ENCODE measurements at regions not wholly inside any gene's neighbourhood (a gene's known extent, or its start where the extent isn't known, plus 50 kb on each side); places are given as distances from the start of the nearest gene placed in this dataset.

DNA sequence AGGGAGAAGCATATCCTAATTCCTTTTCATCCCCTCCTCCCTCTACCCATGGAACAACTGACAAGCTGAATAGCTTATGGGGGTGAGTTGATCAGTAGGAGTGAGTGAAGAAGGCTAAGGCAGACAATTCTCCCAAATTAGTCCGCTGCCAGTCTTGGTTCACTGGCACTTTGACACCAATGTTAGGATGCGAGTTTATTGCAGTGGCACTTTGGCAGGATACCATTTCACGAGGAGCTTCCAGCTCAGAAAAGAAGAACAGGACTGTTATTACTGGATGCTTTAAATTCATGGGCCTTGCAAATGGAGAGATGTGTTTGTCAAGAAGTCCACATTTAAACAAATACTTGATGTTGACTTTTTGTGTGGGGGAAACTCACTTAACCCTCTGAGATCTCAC lies 427.6 kb downstream of the NR2F1-AS1 start:
- Mint-ChIP-seq H3K9me3 (peaks cover 0 to 2% (median 0%) of the 10 kb centered on the region in 7 donors), H3K4me3 (no peak overlapping the region), H3K27me3 (no peaks in the 10 kb centered on the region), H3K36me3 (no peaks in the 10 kb centered on the region), H3K27ac (no peak overlapping the region), H3K4me1 (no peaks in the 10 kb centered on the region)
- no peak for DNase-seq
- no peaks in the 10 kb centered on the region for H3K36me3 ChIP-seq (ENCODE audit: control insufficient read depth, insufficient read depth, low read length)
- no peaks in the 10 kb centered on the region for H3K9me3 ChIP-seq (ENCODE audit: control insufficient read depth in 2 of 2, low read length in 2 of 2)
- no peaks in the 10 kb centered on the region for H3K4me1 ChIP-seq (ENCODE audit: control insufficient read depth, insufficient read depth, low read length, poor library complexity, severe bottlenecking)
- H3K4me3 ChIP-seq (ENCODE audit: low read depth, low read length): no peak overlapping the region
- H3K27me3 ChIP-seq (ENCODE audit: control insufficient read depth, insufficient read depth, low read length): no peaks in the 10 kb centered on the region
- no peak overlapping the region for H3K27ac ChIP-seq (ENCODE audit: insufficient read depth, low read length, poor library complexity, severe bottlenecking)
- ATAC-seq (ENCODE audit: low read depth in 2 of 2): no peak

GRCh38 chr5:93151896-93152295 lies 429.1 kb downstream of the NR2F1-AS1 start:
- Histone ChIP-seq H3K9me3 (ENCODE audit: control insufficient read depth in 2 of 2, low read length in 2 of 2) (no peaks in the 10 kb centered on the region), H3K27me3 (ENCODE audit: control insufficient read depth, insufficient read depth, low read length) (no peaks in the 10 kb centered on the region), H3K4me1 (ENCODE audit: control insufficient read depth, insufficient read depth, low read length, poor library complexity, severe bottlenecking) (no peaks in the 10 kb centered on the region), H3K27ac (ENCODE audit: insufficient read depth, low read length, poor library complexity, severe bottlenecking) (no peak overlapping the region), H3K4me3 (ENCODE audit: low read depth, low read length) (no peak overlapping the region), H3K36me3 (ENCODE audit: control insufficient read depth, insufficient read depth, low read length) (no peaks in the 10 kb centered on the region)
- DNase-seq: no peak
- Mint-ChIP-seq H3K36me3 (no peaks in the 10 kb centered on the region), H3K27ac (no peak overlapping the region), H3K9me3 (peaks cover 0 to 3% (median 0%) of the 10 kb centered on the region in 7 donors), H3K27me3 (no peaks in the 10 kb centered on the region), H3K4me1 (no peaks in the 10 kb centered on the region), H3K4me3 (no peak overlapping the region)
- ATAC-seq (ENCODE audit: low read depth in 2 of 2): no peak

GRCh38 chr5:93151121-93151520 lies 429.9 kb downstream of the NR2F1-AS1 start:
- Mint-ChIP-seq H3K27me3 (no peaks in the 10 kb centered on the region), H3K9me3 (peaks cover 0 to 3% (median 0%) of the 10 kb centered on the region in 7 donors), H3K4me1 (no peaks in the 10 kb centered on the region), H3K27ac (no peak overlapping the region), H3K36me3 (no peaks in the 10 kb centered on the region), H3K4me3 (no peak overlapping the region)
- H3K27me3 ChIP-seq (ENCODE audit: control insufficient read depth, insufficient read depth, low read length): no peaks in the 10 kb centered on the region
- no peak for DNase-seq
- no peak for ATAC-seq (ENCODE audit: low read depth in 2 of 2)
- H3K9me3 ChIP-seq (ENCODE audit: control insufficient read depth in 2 of 2, low read length in 2 of 2): no peaks in the 10 kb centered on the region
- H3K4me1 ChIP-seq (ENCODE audit: control insufficient read depth, insufficient read depth, low read length, poor library complexity, severe bottlenecking): no peaks in the 10 kb centered on the region
- no peak overlapping the region for H3K27ac ChIP-seq (ENCODE audit: insufficient read depth, low read length, poor library complexity, severe bottlenecking)
- no peaks in the 10 kb centered on the region for H3K36me3 ChIP-seq (ENCODE audit: control insufficient read depth, insufficient read depth, low read length)
- no peak overlapping the region for H3K4me3 ChIP-seq (ENCODE audit: low read depth, low read length)

DNA sequence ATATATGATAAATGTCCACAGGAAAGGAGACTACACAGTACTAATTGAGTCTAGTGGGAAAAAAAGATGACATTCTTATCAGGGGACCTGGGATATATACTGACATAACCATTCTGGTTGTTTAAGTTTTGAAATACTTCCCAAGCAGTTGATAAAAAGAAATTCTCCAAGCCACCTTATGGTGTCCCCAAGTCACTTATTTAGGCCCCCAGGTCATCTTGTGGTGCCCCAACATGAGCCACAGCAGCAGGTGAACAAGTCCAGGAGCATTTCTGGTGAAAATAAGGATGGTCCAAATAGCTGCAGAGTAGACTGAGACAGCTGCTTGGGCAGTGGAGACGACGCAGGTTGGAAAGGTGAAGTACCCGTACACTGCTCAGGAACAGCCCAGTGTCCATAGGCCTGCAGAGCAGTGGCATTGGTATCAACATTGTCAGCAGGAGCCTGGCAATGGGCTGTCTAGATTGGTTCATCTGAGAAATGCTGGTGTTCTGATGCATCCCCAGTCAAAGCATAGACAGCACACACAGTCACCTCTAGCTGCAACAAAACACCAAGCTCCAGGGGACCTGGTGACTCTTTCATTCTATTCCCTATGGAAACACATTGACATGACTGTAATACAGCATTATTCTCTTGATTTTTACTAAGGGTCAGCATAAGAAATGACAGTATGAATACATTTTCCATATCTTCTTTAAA lies 430.6 kb downstream of the NR2F1-AS1 start:
- ATAC-seq (ENCODE audit: low read depth in 2 of 2) (no peak), DNase-seq (no peak)
- H3K9me3 Mint-ChIP-seq: peaks cover 0 to 3% (median 0%) of the 10 kb centered on the region in 7 donors
- Histone ChIP-seq H3K27ac (ENCODE audit: insufficient read depth, low read length, poor library complexity, severe bottlenecking) (no peak overlapping the region), H3K36me3 (ENCODE audit: control insufficient read depth, insufficient read depth, low read length) (no peaks in the 10 kb centered on the region), H3K27me3 (ENCODE audit: control insufficient read depth, insufficient read depth, low read length) (no peaks in the 10 kb centered on the region), H3K4me1 (ENCODE audit: control insufficient read depth, insufficient read depth, low read length, poor library complexity, severe bottlenecking) (no peaks in the 10 kb centered on the region), H3K4me3 (ENCODE audit: low read depth, low read length) (no peak overlapping the region), H3K9me3 (ENCODE audit: control insufficient read depth in 2 of 2, low read length in 2 of 2) (no peaks in the 10 kb centered on the region)
- H3K27me3 Mint-ChIP-seq: no peaks in the 10 kb centered on the region
- H3K4me1 Mint-ChIP-seq: no peaks in the 10 kb centered on the region
- no peaks in the 10 kb centered on the region for H3K36me3 Mint-ChIP-seq
- no peak overlapping the region for H3K4me3 Mint-ChIP-seq
- no peak overlapping the region for H3K27ac Mint-ChIP-seq

- Mint-ChIP-seq H3K9me3 (peaks cover 0 to 3% (median 0%) of the 10 kb centered on the region in 7 donors), H3K27me3 (no peaks in the 10 kb centered on the region), H3K4me3 (no peak overlapping the region), H3K4me1 (no peaks in the 10 kb centered on the region), H3K27ac (no peak overlapping the region), H3K36me3 (no peaks in the 10 kb centered on the region)
- no peaks in the 10 kb centered on the region for H3K36me3 ChIP-seq (ENCODE audit: control insufficient read depth, insufficient read depth, low read length)
- H3K4me1 ChIP-seq (ENCODE audit: control insufficient read depth, insufficient read depth, low read length, poor library complexity, severe bottlenecking): no peaks in the 10 kb centered on the region
- no peaks in the 10 kb centered on the region for H3K27me3 ChIP-seq (ENCODE audit: control insufficient read depth, insufficient read depth, low read length)
- no peak overlapping the region for H3K4me3 ChIP-seq (ENCODE audit: low read depth, low read length)
- H3K27ac ChIP-seq (ENCODE audit: insufficient read depth, low read length, poor library complexity, severe bottlenecking): no peak overlapping the region
- ATAC-seq (ENCODE audit: low read depth in 2 of 2): no peak
- DNase-seq: no peak
- H3K9me3 ChIP-seq (ENCODE audit: control insufficient read depth in 2 of 2, low read length in 2 of 2): no peaks in the 10 kb centered on the region
These were observed 435.3 kb downstream of the NR2F1-AS1 start for GRCh38 chr5:93145767-93146166.

- Histone ChIP-seq H3K4me3 (ENCODE audit: low read depth, low read length) (no peak overlapping the region), H3K36me3 (ENCODE audit: control insufficient read depth, insufficient read depth, low read length) (no peaks in the 10 kb centered on the region), H3K27ac (ENCODE audit: insufficient read depth, low read length, poor library complexity, severe bottlenecking) (no peak overlapping the region), H3K9me3 (ENCODE audit: control insufficient read depth in 2 of 2, low read length in 2 of 2) (no peaks in the 10 kb centered on the region), H3K4me1 (ENCODE audit: control insufficient read depth, insufficient read depth, low read length, poor library complexity, severe bottlenecking) (no peaks in the 10 kb centered on the region), H3K27me3 (ENCODE audit: control insufficient read depth, insufficient read depth, low read length) (no peaks in the 10 kb centered on the region)
- DNase-seq (no peak), ATAC-seq (ENCODE audit: low read depth in 2 of 2) (no peak)
- Mint-ChIP-seq H3K27me3 (no peaks in the 10 kb centered on the region), H3K4me3 (no peak overlapping the region), H3K36me3 (no peaks in the 10 kb centered on the region), H3K9me3 (peaks cover 0 to 4% (median 1%) of the 10 kb centered on the region in 7 donors), H3K27ac (no peak overlapping the region), H3K4me1 (no peaks in the 10 kb centered on the region)
These were observed 436.0 kb downstream of the NR2F1-AS1 start for GRCh38 chr5:93145019-93145418.

- no peak overlapping the region for H3K27ac ChIP-seq (ENCODE audit: insufficient read depth, low read length, poor library complexity, severe bottlenecking)
- no peak overlapping the region for H3K4me3 ChIP-seq (ENCODE audit: low read depth, low read length)
- no peaks in the 10 kb centered on the region for H3K9me3 ChIP-seq (ENCODE audit: control insufficient read depth in 2 of 2, low read length in 2 of 2)
- no peak overlapping the region for H3K4me3 Mint-ChIP-seq
- no peaks in the 10 kb centered on the region for H3K4me1 Mint-ChIP-seq
- H3K9me3 Mint-ChIP-seq: peaks cover 0 to 7% (median 2%) of the 10 kb centered on the region in 7 donors
- no peaks in the 10 kb centered on the region for H3K36me3 ChIP-seq (ENCODE audit: control insufficient read depth, insufficient read depth, low read length)
- no peaks in the 10 kb centered on the region for H3K36me3 Mint-ChIP-seq
- H3K27me3 Mint-ChIP-seq: no peaks in the 10 kb centered on the region
- no peak overlapping the region for H3K27ac Mint-ChIP-seq
- ATAC-seq (ENCODE audit: low read depth in 2 of 2): no peak
- no peaks in the 10 kb centered on the region for H3K27me3 ChIP-seq (ENCODE audit: control insufficient read depth, insufficient read depth, low read length)
- H3K4me1 ChIP-seq (ENCODE audit: control insufficient read depth, insufficient read depth, low read length, poor library complexity, severe bottlenecking): no peaks in the 10 kb centered on the region
- DNase-seq: no peak
These were observed 439.1 kb downstream of the NR2F1-AS1 start for GRCh38 chr5:93141969-93142368.

All from CD4-positive, CD25-positive, alpha-beta regulatory T cell (primary cell).